ENCODE measurements at regions not wholly inside any gene's neighbourhood (a gene's known extent, or its start where the extent isn't known, plus 50 kb on each side); places are given as distances from the start of the nearest gene placed in this dataset.

DNA sequence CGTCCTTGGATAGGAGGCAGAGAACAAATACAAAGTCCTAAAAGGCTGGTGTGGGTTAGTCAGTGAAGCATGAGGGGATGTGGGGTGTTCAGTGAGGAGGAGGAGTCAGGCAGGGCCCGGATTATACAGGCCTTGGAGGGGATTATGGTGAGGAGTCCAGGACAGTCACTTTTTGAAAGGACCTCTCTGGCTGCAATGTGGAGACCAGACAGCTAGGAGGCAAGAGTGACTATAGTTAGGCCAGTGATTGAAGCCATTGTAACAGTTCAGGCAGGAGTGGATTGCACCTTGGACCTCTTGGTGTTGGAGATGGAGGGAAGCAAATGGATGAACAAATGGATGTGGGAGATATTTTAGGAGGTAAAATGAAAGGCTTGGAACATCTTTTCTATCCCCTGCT is 115.8 kb downstream of the C1orf94 start (continued):
- TF ChIP-seq, protein P1, sequence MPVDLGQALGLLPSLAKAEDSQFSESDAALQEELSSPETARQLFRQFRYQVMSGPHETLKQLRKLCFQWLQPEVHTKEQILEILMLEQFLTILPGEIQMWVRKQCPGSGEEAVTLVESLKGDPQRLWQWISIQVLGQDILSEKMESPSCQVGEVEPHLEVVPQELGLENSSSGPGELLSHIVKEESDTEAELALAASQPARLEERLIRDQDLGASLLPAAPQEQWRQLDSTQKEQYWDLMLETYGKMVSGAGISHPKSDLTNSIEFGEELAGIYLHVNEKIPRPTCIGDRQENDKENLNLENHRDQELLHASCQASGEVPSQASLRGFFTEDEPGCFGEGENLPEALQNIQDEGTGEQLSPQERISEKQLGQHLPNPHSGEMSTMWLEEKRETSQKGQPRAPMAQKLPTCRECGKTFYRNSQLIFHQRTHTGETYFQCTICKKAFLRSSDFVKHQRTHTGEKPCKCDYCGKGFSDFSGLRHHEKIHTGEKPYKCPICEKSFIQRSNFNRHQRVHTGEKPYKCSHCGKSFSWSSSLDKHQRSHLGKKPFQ (tag by site-specific recombination; IDR thresholded peaks at IDR 0.05), result no peak
- TF ChIP-seq ZNF239 (tag by site-specific recombination; IDR thresholded peaks at IDR 0.05), result no peak
- TF ChIP-seq, protein P2, sequence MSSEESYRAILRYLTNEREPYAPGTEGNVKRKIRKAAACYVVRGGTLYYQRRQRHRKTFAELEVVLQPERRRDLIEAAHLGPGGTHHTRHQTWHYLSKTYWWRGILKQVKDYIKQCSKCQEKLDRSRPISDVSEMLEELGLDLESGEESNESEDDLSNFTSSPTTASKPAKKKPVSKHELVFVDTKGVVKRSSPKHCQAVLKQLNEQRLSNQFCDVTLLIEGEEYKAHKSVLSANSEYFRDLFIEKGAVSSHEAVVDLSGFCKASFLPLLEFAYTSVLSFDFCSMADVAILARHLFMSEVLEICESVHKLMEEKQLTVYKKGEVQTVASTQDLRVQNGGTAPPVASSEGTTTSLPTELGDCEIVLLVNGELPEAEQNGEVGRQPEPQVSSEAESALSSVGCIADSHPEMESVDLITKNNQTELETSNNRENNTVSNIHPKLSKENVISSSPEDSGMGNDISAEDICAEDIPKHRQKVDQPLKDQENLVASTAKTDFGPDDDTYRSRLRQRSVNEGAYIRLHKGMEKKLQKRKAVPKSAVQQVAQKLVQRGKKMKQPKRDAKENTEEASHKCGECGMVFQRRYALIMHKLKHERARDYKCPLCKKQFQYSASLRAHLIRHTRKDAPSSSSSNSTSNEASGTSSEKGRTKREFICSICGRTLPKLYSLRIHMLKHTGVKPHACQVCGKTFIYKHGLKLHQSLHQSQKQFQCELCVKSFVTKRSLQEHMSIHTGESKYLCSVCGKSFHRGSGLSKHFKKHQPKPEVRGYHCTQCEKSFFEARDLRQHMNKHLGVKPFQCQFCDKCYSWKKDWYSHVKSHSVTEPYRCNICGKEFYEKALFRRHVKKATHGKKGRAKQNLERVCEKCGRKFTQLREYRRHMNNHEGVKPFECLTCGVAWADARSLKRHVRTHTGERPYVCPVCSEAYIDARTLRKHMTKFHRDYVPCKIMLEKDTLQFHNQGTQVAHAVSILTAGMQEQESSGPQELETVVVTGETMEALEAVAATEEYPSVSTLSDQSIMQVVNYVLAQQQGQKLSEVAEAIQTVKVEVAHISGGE (tag by site-specific recombination; conservative IDR thresholded peaks at IDR 0.05; ENCODE audit: low read depth), result no peak
- TF ChIP-seq, protein P3, sequence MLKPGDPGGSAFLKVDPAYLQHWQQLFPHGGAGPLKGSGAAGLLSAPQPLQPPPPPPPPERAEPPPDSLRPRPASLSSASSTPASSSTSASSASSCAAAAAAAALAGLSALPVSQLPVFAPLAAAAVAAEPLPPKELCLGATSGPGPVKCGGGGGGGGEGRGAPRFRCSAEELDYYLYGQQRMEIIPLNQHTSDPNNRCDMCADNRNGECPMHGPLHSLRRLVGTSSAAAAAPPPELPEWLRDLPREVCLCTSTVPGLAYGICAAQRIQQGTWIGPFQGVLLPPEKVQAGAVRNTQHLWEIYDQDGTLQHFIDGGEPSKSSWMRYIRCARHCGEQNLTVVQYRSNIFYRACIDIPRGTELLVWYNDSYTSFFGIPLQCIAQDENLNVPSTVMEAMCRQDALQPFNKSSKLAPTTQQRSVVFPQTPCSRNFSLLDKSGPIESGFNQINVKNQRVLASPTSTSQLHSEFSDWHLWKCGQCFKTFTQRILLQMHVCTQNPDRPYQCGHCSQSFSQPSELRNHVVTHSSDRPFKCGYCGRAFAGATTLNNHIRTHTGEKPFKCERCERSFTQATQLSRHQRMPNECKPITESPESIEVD (tag by site-specific recombination; IDR thresholded peaks at IDR 0.05), result no peak
- TF ChIP-seq, protein P4, sequence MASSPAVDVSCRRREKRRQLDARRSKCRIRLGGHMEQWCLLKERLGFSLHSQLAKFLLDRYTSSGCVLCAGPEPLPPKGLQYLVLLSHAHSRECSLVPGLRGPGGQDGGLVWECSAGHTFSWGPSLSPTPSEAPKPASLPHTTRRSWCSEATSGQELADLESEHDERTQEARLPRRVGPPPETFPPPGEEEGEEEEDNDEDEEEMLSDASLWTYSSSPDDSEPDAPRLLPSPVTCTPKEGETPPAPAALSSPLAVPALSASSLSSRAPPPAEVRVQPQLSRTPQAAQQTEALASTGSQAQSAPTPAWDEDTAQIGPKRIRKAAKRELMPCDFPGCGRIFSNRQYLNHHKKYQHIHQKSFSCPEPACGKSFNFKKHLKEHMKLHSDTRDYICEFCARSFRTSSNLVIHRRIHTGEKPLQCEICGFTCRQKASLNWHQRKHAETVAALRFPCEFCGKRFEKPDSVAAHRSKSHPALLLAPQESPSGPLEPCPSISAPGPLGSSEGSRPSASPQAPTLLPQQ (tag by site-specific recombination; IDR thresholded peaks at IDR 0.05), result no peak
- no peak for TF ChIP-seq ZNF223 (tag by site-specific recombination; IDR thresholded peaks at IDR 0.05)

DNA sequence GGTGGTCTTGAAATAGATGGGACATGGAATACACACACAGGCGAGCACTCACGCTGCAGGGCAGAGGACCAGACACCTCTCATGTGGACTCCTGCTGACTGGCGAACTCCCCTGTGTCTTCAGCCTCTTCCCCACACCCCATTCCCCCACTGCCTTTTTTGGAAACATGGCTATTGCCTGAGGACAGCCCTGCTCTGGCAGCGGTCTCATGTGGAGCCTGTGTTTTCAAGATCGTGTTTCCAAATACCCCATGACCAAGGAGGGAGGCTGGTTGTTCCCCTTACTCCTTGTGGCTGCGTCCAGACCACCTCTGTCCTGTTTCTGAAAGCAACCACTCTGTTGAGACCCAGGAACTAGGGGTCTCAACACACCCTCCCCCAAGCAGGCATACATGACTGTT is 119.4 kb downstream of the C1orf94 start:
- Histone ChIP-seq H3K4me3 (ENCODE audit: low read depth, low read length) (no peak overlapping the region), H3K27ac (ENCODE audit: extremely low read depth, low read depth, low read length) (no peak overlapping the region), H3K4me1 (ENCODE audit: control insufficient read depth, insufficient read depth, low read length) (no peaks in the 10 kb centered on the region), H3K9me3 (ENCODE audit: control insufficient read depth, insufficient read depth, low read depth, low read length) (no peaks in the 10 kb centered on the region), H3K36me3 (ENCODE audit: control insufficient read depth in 2 of 2, insufficient read depth in 1 of 2, low read length in 2 of 2) (no peaks in the 10 kb centered on the region)
- CTCF ChIA-PET, result no interaction called here
- no peak for TF ChIP-seq ZNF521 (tag by site-specific recombination; IDR thresholded peaks at IDR 0.05)
- POLR2A ChIA-PET, result no interaction called here

GRCh38 chr1:34302798-34303197 is 126.1 kb downstream of the C1orf94 start:
- ChIA-PET CTCF (no interaction called here), POLR2A (no interaction called here)
- H3K4me1 ChIP-seq (ENCODE audit: control insufficient read depth, insufficient read depth, low read length), result no peaks in the 10 kb centered on the region
- TF ChIP-seq TRIM28 (IDR thresholded peaks at IDR 0.05; ENCODE audit: borderline replicate concordance, low read length), result no peak
- peak; percentile 97 for TF ChIP-seq ZNF558 (tag by site-specific recombination; IDR thresholded peaks at IDR 0.05)
- H3K4me3 ChIP-seq (ENCODE audit: low read depth, low read length), result no peak overlapping the region
- H3K27ac ChIP-seq (ENCODE audit: extremely low read depth, low read depth, low read length), result no peak overlapping the region
- H3K36me3 ChIP-seq (ENCODE audit: control insufficient read depth in 2 of 2, insufficient read depth in 1 of 2, low read length in 2 of 2), result no peaks in the 10 kb centered on the region
- no peaks in the 10 kb centered on the region for H3K9me3 ChIP-seq (ENCODE audit: control insufficient read depth, insufficient read depth, low read depth, low read length)

DNA sequence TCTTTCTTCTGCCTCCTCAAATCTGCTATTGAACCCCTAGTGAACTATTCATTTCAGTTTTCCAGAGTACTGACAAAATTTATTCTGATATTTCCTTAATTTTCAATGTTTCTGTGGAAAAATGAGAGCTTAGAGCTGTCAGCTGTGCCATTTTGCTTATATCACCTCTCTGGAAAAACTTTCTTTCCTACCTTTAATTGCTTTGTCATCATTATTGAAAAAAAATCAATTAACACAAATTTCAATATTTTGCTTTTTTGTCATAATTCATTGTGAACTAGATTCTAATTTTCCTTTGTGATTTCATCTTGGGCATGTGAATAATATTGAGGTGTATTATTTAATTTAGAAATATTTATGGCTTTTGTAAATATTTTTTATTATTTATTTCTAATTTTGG is 126.5 kb downstream of the C1orf94 start:
- Histone ChIP-seq H3K9me3 (ENCODE audit: control insufficient read depth, insufficient read depth, low read depth, low read length) (no peaks in the 10 kb centered on the region), H3K27ac (ENCODE audit: extremely low read depth, low read depth, low read length) (no peak overlapping the region), H3K4me3 (ENCODE audit: low read depth, low read length) (no peak overlapping the region), H3K36me3 (ENCODE audit: control insufficient read depth in 2 of 2, insufficient read depth in 1 of 2, low read length in 2 of 2) (no peaks in the 10 kb centered on the region), H3K4me1 (ENCODE audit: control insufficient read depth, insufficient read depth, low read length) (no peaks in the 10 kb centered on the region)
- ChIA-PET POLR2A (no interaction called here), CTCF (no interaction called here)
- TF ChIP-seq ZFHX2 (tag by site-specific recombination; conservative IDR thresholded peaks at IDR 0.05), result no peak
- TF ChIP-seq, protein P5, sequence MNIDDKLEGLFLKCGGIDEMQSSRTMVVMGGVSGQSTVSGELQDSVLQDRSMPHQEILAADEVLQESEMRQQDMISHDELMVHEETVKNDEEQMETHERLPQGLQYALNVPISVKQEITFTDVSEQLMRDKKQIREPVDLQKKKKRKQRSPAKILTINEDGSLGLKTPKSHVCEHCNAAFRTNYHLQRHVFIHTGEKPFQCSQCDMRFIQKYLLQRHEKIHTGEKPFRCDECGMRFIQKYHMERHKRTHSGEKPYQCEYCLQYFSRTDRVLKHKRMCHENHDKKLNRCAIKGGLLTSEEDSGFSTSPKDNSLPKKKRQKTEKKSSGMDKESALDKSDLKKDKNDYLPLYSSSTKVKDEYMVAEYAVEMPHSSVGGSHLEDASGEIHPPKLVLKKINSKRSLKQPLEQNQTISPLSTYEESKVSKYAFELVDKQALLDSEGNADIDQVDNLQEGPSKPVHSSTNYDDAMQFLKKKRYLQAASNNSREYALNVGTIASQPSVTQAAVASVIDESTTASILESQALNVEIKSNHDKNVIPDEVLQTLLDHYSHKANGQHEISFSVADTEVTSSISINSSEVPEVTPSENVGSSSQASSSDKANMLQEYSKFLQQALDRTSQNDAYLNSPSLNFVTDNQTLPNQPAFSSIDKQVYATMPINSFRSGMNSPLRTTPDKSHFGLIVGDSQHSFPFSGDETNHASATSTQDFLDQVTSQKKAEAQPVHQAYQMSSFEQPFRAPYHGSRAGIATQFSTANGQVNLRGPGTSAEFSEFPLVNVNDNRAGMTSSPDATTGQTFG (tag by site-specific recombination; IDR thresholded peaks at IDR 0.05; ENCODE audit: borderline replicate concordance), result no peak
- TF ChIP-seq ZNF211 (tag by site-specific recombination; IDR thresholded peaks at IDR 0.05; ENCODE audit: low read depth), result no peak
- TF ChIP-seq ZNF362 (tag by site-specific recombination; IDR thresholded peaks at IDR 0.05), result no peak
- no peak for TF ChIP-seq ZNF777 (tag by site-specific recombination; IDR thresholded peaks at IDR 0.05; ENCODE audit: borderline replicate concordance)
- no peak for TF ChIP-seq ZNF707 (tag by site-specific recombination; IDR thresholded peaks at IDR 0.05)
- no peak for TF ChIP-seq ZNF10 (tag by site-specific recombination; IDR thresholded peaks at IDR 0.05)
- TF ChIP-seq ZNF16 (tag by site-specific recombination; IDR thresholded peaks at IDR 0.05; ENCODE audit: low read depth), result no peak
